ENCODE measurements at regions not wholly inside any gene's neighbourhood (a gene's known extent, or its start where the extent isn't known, plus 50 kb on each side); places are given as distances from the start of the nearest gene placed in this dataset.

- Histone ChIP-seq H3K36me3 (ENCODE audit: control insufficient read depth in 1 of 2, insufficient read depth in 2 of 2, low read length in 2 of 2) (no peaks in the 10 kb centered on the region), H4K20me1 (ENCODE audit: insufficient read depth) (no peaks in the 10 kb centered on the region), H3K9ac (ENCODE audit: low read length) (no peak overlapping the region), H3K79me2 (ENCODE audit: insufficient read depth, low read length) (no peaks in the 10 kb centered on the region), H2AFZ (ENCODE audit: low read depth, low read length, poor library complexity, severe bottlenecking) (no peak overlapping the region), H3K9me3 (ENCODE audit: control insufficient read depth in 1 of 2, insufficient read depth in 1 of 2, low read depth in 1 of 2, low read length in 2 of 2) (no peaks in the 10 kb centered on the region), H3K4me1 (ENCODE audit: control insufficient read depth in 1 of 2, insufficient read depth in 2 of 2, low read length in 2 of 2) (no peaks in the 10 kb centered on the region), H3K4me2 (ENCODE audit: low read length) (no peak overlapping the region), H3K27ac (ENCODE audit: low read depth, low read length) (no peak overlapping the region), H3K9me2 (ENCODE audit: insufficient read depth) (no peaks in the 10 kb centered on the region), H3K27me3 (ENCODE audit: insufficient read depth, low read length) (no peaks in the 10 kb centered on the region), H3K4me3 (replicated peaks in 1 of 2; ENCODE audit: low read depth in 1 of 2, low read length in 2 of 2) (no peak overlapping the region)
- ChIA-PET CTCF (no interaction called here), POLR2A (no interaction called here), RAD21 (ENCODE audit: low non-redundant PET in 1 of 2, low total read pairs in 2 of 2, uncharacterized antibody in 2 of 2, unreplicated experiment in 2 of 2) (no interaction called here)
- ATAC-seq (no peak), DNase-seq (ENCODE audit: low read depth, low spot score) (no peak)
- intact Hi-C loops (cut with micrococcal nuclease), result no loop called here
- BruUV-seq (replicated peaks), result no TSS peak
- TF ChIP-seq SRF (IDR thresholded peaks at IDR 0.05; ENCODE audit: low read depth), result no peak
- TF ChIP-seq SIN3A (IDR thresholded peaks at IDR 0.05; ENCODE audit: low read depth), result no peak
- no peak for TF ChIP-seq RAD21 (IDR thresholded peaks at IDR 0.05; ENCODE audit: low read depth)
- no peak for TF ChIP-seq JUND (IDR thresholded peaks at IDR 0.05)
- no peak for TF ChIP-seq EZH2phosphoT487 (IDR thresholded peaks at IDR 0.05; ENCODE audit: borderline replicate concordance)
- no peak for TF ChIP-seq MAX (IDR thresholded peaks at IDR 0.05)
- TF ChIP-seq POLR2AphosphoS5 (IDR thresholded peaks at IDR 0.05; ENCODE audit: low read depth, low read length), result no peak
- TF ChIP-seq, protein P1, sequence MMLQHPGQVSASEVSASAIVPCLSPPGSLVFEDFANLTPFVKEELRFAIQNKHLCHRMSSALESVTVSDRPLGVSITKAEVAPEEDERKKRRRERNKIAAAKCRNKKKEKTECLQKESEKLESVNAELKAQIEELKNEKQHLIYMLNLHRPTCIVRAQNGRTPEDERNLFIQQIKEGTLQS (IDR thresholded peaks at IDR 0.05), result no peak
- no peak for TF ChIP-seq ZNF274 (IDR thresholded peaks at IDR 0.05; ENCODE audit: low read depth, low read length)
- TF ChIP-seq TCF7L2 (IDR thresholded peaks at IDR 0.05; ENCODE audit: borderline replicate concordance, extremely low read depth, insufficient read depth, insufficient read length), result no peak
- TF ChIP-seq SP1 (IDR thresholded peaks at IDR 0.05; ENCODE audit: low read depth), result no peak
- TF ChIP-seq ZBTB33 (IDR thresholded peaks at IDR 0.05; ENCODE audit: extremely low read depth, insufficient replicate concordance, low read length), result no peak
- TF ChIP-seq FOSL1 (IDR thresholded peaks at IDR 0.05; ENCODE audit: low read depth), result no peak
- no peak for TF ChIP-seq EGR1 (IDR thresholded peaks at IDR 0.05; ENCODE audit: low read depth)
- no peak for TF ChIP-seq POLR2A (IDR thresholded peaks at IDR 0.05; ENCODE audit: borderline replicate concordance, extremely low read depth, insufficient read depth, insufficient read length)
Measured at GRCh38 chr1:219374636-219375035, 201.0 kb downstream of the LYPLAL1 start.

Measured in HCT116 (cell line).